CD4-positive, alpha-beta T cell (primary cell): ENCODE measurements at regions not wholly inside any gene's neighbourhood (a gene's known extent, or its start where the extent isn't known, plus 50 kb on each side); places are given as distances from the start of the nearest gene placed in this dataset.
"Not testable (repeated sequence)": the region's sequence is repeated elsewhere in the genome, so short reads cannot be mapped to it uniquely, and the experiment has no call there.

Experiments
- ATAC-seq: fragments of 200-7000 bp; cut with Tn5 transposase; one replicate; pipeline ENCODE4 v1.10.0; 2022; ENCODE audit warnings: mild to moderate bottlenecking; ENCODE audit not compliant: poor library complexity
- CTCF ChIA-PET: fragments of 350-600 bp; sonication (Branson Sonifier 250); formaldehyde crosslinking; loops from one replicate; lab custom pipeline; 2021; ENCODE audit warnings: antibody characterized with exemption, inconsistent platforms; lab: Charles Lee
- POLR2A ChIA-PET: fragments of 350-600 bp; sonication (Branson Sonifier 250); formaldehyde crosslinking; loops from one replicate; lab custom pipeline; 2021; ENCODE audit warnings: antibody characterized with exemption, inconsistent platforms; lab: Charles Lee
- DNase-seq, 14 experiments: peaks; one replicate each; pipeline ENCODE4 v3.0.0-alpha.2; 2013 to 2020; ENCODE audit warnings: mixed read lengths in 2 of 14
- H3K27ac ChIP-seq, 2 donors: one replicate each; pipeline versions ENCODE4 v1.5.1 to v1.7.0; 2013; ENCODE audit warnings: low read length in 2 of 2, low read depth in 1 of 2, mild to moderate bottlenecking in 1 of 2
- H3K27me3 ChIP-seq, 2 experiments: 1 replicate in 1 of 2; 2 replicates in 1 of 2; pipeline versions ENCODE4 v1.6.1 to v1.7.0; 2013; ENCODE audit warnings: low read length in 2 of 2, control low read depth in 1 of 2, mild to moderate bottlenecking in 1 of 2, moderate library complexity in 1 of 2; ENCODE audit not compliant: insufficient read depth in 2 of 2, control insufficient read depth in 1 of 2
- H3K36me3 ChIP-seq: one replicate; pipeline ENCODE4 v1.6.1; 2013; ENCODE audit warnings: low read length, control low read depth; ENCODE audit not compliant: insufficient read depth
- H3K4me1 ChIP-seq: one replicate; pipeline ENCODE4 v1.6.1; 2013; ENCODE audit warnings: low read length, control low read depth; ENCODE audit not compliant: insufficient read depth
- H3K4me3 ChIP-seq: one replicate; pipeline ENCODE4 v1.5.1; 2013; ENCODE audit warnings: mild to moderate bottlenecking, low read length, moderate library complexity
- H3K9me3 ChIP-seq, 2 experiments: 1 replicate in 1 of 2; 2 replicates in 1 of 2; pipeline versions ENCODE4 v1.6.1 to v1.7.0; 2013; ENCODE audit warnings: low read length in 2 of 2, mild to moderate bottlenecking in 2 of 2, control low read depth in 1 of 2, moderate library complexity in 1 of 2; ENCODE audit not compliant: control insufficient read depth in 1 of 2, insufficient read depth in 1 of 2
- H3K27ac Mint-ChIP-seq: one replicate; pipeline ENCODE4 v1.8.0; 2020; ENCODE audit warnings: mixed read lengths
- H3K27me3 Mint-ChIP-seq: one replicate; pipeline ENCODE4 v1.8.0; 2021; ENCODE audit warnings: mixed read lengths
- H3K36me3 Mint-ChIP-seq: one replicate; pipeline ENCODE4 v1.8.0; 2021; ENCODE audit warnings: low read depth, mixed read lengths
- H3K4me1 Mint-ChIP-seq: one replicate; pipeline ENCODE4 v1.8.0; 2021; ENCODE audit warnings: low read depth, mixed read lengths
- H3K4me3 Mint-ChIP-seq: one replicate; pipeline ENCODE4 v1.8.0; 2020; ENCODE audit warnings: mild to moderate bottlenecking, mixed read lengths
- H3K9me3 Mint-ChIP-seq: one replicate; pipeline ENCODE4 v1.8.0; 2020; ENCODE audit warnings: mixed read lengths
- CTCF ChIP-seq: fragments of 200-600 bp; IDR thresholded peaks from one replicate; pipeline ENCODE4 v1.8.0; 2022; ENCODE audit warnings: antibody characterized with exemption, mild to moderate bottlenecking
- intact Hi-C, 2 experiments: fragments of 100-400 bp; cut with DNase I in 1 of 2; cut with micrococcal nuclease in 1 of 2; formaldehyde crosslinking; loops; one replicate each; pipeline versions ENCODE4 v1.15.1 to v1.9.0; 2023 to 2025; cut with DNase I, micrococcal nuclease

GRCh38 chr7:34225193-34225592, 319.9 kb downstream of the BMPER start:
- no peaks in the 10 kb centered on the region for H3K27me3 ChIP-seq
- intact Hi-C loops, result no loop called here
- H3K9me3 ChIP-seq, result no peaks in the 10 kb centered on the region
- ChIA-PET POLR2A (no interaction called here), CTCF (no interaction called here)
- no peaks in the 10 kb centered on the region for H3K4me1 ChIP-seq
- no peak for ATAC-seq
- H3K4me3 Mint-ChIP-seq, result no peak overlapping the region
- H3K9me3 Mint-ChIP-seq, result no peaks in the 10 kb centered on the region
- H3K4me1 Mint-ChIP-seq, result no peaks in the 10 kb centered on the region
- no peaks in the 10 kb centered on the region for H3K27me3 Mint-ChIP-seq
- H3K27ac ChIP-seq, result no peak overlapping the region
- DNase-seq, result no peak
- H3K27ac Mint-ChIP-seq, result no peak overlapping the region
- no peak for TF ChIP-seq CTCF
- H3K36me3 ChIP-seq, result no peaks in the 10 kb centered on the region
- H3K4me3 ChIP-seq, result no peak overlapping the region
- H3K36me3 Mint-ChIP-seq, result no peaks in the 10 kb centered on the region

GRCh38 chr7:34227525-34227924, 322.2 kb downstream of the BMPER start:
- TF ChIP-seq CTCF, result no peak
- CTCF ChIA-PET, result no interaction called here
- H3K27me3 ChIP-seq, result no peaks in the 10 kb centered on the region
- no peak overlapping the region for H3K27ac ChIP-seq
- H3K9me3 ChIP-seq, result no peaks in the 10 kb centered on the region
- no peak overlapping the region for H3K4me3 ChIP-seq
- no peak overlapping the region for H3K4me3 Mint-ChIP-seq
- H3K27me3 Mint-ChIP-seq, result no peaks in the 10 kb centered on the region
- ATAC-seq, result no peak
- no peaks in the 10 kb centered on the region for H3K4me1 Mint-ChIP-seq
- H3K9me3 Mint-ChIP-seq, result peaks cover 9% of the 10 kb centered on the region
- DNase-seq, result no peak
- H3K4me1 ChIP-seq, result no peaks in the 10 kb centered on the region
- no peaks in the 10 kb centered on the region for H3K36me3 Mint-ChIP-seq
- POLR2A ChIA-PET, result no interaction called here
- no peaks in the 10 kb centered on the region for H3K36me3 ChIP-seq
- no peak overlapping the region for H3K27ac Mint-ChIP-seq
- intact Hi-C loops, result no loop called here

GRCh38 chr7:34235101-34235500, 329.8 kb downstream of the BMPER start:
- POLR2A ChIA-PET, H3K36me3 Mint-ChIP-seq, H3K27me3 Mint-ChIP-seq, ATAC-seq, H3K9me3 Mint-ChIP-seq, intact Hi-C loops, H3K36me3 ChIP-seq, H3K4me1 ChIP-seq, H3K27ac Mint-ChIP-seq, H3K9me3 ChIP-seq, DNase-seq, H3K27me3 ChIP-seq, H3K27ac ChIP-seq, H3K4me3 ChIP-seq, CTCF ChIA-PET, H3K4me3 Mint-ChIP-seq, H3K4me1 Mint-ChIP-seq: not testable (repeated sequence)

GRCh38 chr7:34236057-34236456, 330.7 kb downstream of the BMPER start:
- Histone ChIP-seq H3K4me3 (no peak overlapping the region), H3K27me3 (no peaks in the 10 kb centered on the region), H3K4me1 (no peaks in the 10 kb centered on the region), H3K36me3 (no peaks in the 10 kb centered on the region), H3K27ac (no peak overlapping the region), H3K9me3 (peaks cover 0 to 6% of the 10 kb centered on the region in 2 experiments)
- H3K27ac Mint-ChIP-seq, result no peak overlapping the region
- no peak for DNase-seq
- H3K4me1 Mint-ChIP-seq, result no peaks in the 10 kb centered on the region
- no peak overlapping the region for H3K4me3 Mint-ChIP-seq
- H3K9me3 Mint-ChIP-seq, result peaks cover 6% of the 10 kb centered on the region
- no peak for ATAC-seq
- ChIA-PET CTCF (no interaction called here), POLR2A (no interaction called here)
- no peaks in the 10 kb centered on the region for H3K36me3 Mint-ChIP-seq
- intact Hi-C loops, result no loop called here
- no peak for TF ChIP-seq CTCF
- no peaks in the 10 kb centered on the region for H3K27me3 Mint-ChIP-seq
